HG03520 (cell line): ENCODE measurements at regions not wholly inside any gene's neighbourhood (a gene's known extent, or its start where the extent isn't known, plus 50 kb on each side); places are given as distances from the start of the nearest gene placed in this dataset.

ENCODE experiments used
- ATAC-seq: cut with Tn5 transposase; IDR thresholded peaks from one replicate; pipeline ENCODE4 v1.9.1; 2021; ENCODE audit warnings: mild to moderate bottlenecking, moderate library complexity; ENCODE audit not compliant: unreplicated experiment

DNA sequence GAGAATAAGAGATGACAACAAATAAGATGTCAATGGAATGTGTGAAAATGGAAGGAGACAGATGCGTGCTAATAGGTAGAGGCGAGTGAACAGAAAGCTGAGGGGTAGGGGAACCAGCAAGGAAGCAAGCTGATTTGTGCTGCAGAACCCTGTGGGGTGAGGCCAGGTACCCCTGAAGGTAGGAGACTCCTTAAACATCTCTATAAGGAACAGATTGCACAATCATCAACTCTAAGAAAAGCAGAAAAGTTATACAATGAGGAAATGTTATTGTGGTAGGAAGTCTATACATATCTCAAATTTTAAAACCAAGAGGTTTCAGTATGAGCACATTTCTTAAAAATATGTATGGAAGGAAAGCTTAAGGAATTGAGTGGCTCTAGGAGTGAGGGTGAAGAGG is 315.0 kb upstream of the TPM1 start:
- no peak for ATAC-seq

GRCh38 chr15:62730825-62731224 is 311.7 kb upstream of the TPM1 start:
- no peak for ATAC-seq

- no peak for ATAC-seq
Measured at GRCh38 chr15:62732078-62732477, 310.5 kb upstream of the TPM1 start.

DNA sequence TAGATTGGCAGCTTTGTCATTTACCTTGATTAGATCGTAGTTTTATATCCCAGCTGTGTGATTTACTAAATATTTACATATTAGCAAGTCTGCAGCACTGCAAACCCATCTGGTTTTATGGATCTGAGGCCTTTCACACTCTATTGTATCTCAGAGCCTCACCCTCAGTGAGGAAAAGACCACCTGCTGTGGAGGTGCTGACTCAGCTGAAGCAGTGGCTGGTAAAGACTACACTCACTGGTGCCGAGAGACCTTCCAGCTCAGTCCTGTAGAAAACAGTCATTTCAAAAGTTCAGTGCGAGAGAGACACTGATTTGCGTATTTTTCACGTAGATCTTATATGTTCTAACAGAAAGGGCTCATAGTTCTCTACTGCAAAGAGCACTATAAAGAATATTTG is 307.8 kb upstream of the TPM1 start:
- ATAC-seq, result no peak

DNA sequence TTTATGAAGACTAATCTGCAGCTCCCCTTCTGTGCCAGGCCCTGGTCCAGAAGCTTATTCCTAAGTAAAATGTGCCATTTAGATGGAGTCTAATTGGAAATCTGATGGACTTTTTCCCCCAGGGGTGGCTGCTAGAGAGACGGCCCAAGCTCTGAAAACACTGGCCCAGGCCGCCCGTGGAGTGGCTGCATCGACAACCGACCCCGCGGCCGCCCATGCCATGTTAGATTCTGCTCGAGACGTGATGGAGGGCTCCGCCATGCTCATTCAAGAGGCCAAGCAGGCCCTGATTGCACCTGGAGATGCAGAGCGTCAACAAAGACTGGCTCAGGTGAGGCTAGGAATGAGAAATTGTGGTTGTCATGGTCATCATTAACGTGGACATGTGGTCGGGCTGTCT is 305.8 kb upstream of the TPM1 start:
- ATAC-seq, result no peak

DNA sequence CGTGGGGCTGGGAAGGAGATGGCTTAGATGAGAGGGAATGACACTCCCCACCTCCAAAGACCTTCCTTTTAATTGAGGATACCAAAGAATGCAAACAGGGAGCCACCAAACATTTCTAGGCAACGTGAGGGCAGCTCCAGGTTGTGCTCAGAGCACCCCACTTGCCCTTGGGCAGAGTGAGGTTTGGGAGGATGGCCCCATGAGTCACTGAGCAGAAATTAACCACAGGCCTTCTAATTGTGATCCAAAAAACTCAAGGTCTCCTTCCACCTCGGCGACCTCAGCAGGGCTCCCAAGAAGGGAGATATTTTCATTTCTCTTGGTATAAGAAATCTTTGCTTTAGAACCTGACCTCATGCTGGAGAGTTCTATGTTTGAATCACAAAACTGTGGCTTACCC is 305.0 kb upstream of the TPM1 start:
- no peak for ATAC-seq

GRCh38 chr15:62739082-62739481 is 303.5 kb upstream of the TPM1 start:
- ATAC-seq, result no peak

GRCh38 chr15:62739507-62739906 is 303.0 kb upstream of the TPM1 start:
- no peak for ATAC-seq

DNA sequence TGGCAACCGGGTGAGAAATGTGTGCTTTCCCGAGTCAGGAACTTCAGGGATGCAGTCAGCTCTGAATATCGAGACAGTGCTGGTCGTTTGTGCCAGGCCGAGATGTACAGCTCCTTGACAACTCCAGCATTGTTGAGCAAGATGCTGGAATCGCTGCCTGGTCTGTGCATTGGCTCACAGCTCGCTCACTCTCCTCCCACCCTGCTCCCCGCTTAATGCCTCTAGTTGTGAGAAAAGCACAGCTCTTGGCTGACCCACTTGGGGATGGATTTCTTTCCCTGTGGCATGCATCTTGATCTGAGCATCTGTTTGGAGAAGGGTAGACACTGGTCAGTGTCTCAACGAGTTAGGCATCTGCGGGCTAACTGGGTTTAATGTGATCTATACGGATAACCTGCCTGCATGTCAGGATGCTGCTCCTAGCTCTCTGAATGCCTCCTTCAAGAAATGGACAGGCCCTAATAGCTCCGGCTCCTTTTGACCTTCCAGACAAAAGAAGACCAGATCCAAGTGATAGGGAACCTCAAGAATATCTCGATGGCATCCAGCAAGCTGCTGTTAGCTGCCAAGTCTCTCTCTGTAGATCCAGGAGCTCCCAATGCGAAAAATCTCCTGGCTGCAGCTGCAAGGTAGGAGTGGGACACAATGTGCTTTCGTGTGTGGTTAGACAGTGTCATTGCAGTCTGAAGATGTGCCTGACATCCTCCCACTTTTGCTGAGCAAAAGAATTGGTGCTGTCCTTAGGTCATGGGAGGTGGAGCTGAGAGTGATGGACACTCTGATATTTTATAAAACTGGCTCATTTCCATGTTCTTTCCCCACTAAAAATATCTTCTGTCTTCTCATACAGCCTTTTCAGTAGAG is 302.2 kb upstream of the TPM1 start:
- no peak for ATAC-seq

- no peak for ATAC-seq
Measured at GRCh38 chr15:62741106-62741505, 301.4 kb upstream of the TPM1 start.

DNA sequence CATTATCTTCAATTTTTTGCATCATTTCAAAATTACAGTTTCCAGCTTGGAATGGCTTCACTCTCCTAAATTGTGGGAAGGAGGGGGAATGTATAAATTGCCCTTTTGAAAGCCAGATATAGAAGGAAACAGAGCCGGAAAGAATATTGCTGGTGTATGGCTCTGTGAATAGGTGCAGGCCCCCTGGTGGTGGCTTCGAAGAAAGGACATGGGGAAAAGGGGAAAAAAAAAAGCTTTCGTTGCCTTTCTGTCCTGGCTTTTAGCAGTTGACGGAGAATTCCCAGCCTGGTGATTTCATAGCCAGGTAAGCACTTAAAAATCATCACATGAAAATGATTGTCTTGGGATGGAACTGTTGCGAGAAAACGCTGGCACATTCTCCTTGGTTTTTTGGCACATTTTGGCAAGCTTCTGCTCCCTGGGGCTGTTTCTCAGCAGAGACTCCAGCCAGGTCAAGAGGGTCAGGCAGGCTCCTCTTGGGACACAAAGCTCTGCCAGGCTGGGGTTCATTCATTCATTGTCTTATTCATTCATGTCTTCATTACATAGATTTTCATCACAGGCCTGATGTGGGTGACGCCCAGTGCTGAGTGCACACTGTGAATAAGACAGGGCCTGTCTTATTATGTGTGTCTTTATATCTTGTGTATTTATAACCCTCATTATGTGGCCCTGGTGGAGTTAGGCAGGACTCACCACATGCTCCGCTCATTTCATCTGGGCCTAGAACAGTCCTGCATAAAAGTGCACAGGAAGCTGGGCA is 300.0 kb upstream of the TPM1 start:
- ATAC-seq, result no peak

- ATAC-seq, result no peak
Measured at GRCh38 chr15:62745621-62746225, 296.8 kb upstream of the TPM1 start.

GRCh38 chr15:62748196-62748595 is 294.4 kb upstream of the TPM1 start:
- no peak for ATAC-seq

- no peak for ATAC-seq
Measured at GRCh38 chr15:62749036-62749815, 293.3 kb upstream of the TPM1 start.

DNA sequence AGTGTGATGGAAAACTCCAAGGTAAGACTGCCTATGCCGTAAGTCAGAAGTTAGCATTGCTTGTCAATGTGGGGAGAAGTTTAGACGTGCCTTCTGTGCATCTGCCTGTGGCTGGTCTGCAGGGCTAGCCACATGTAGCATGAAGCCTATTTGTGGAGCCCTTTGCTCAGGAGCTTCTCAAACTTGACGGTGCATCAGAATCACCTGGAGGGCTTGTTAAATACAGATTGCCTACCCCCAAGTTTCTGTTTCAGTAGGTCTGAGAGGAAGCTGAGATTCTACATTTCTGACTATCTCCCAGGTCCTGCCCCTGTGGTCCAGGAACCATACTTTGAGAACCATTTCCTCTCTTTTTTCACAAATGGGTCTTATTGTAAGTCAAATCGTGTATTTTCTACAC is 292.1 kb upstream of the TPM1 start:
- ATAC-seq, result no peak

DNA sequence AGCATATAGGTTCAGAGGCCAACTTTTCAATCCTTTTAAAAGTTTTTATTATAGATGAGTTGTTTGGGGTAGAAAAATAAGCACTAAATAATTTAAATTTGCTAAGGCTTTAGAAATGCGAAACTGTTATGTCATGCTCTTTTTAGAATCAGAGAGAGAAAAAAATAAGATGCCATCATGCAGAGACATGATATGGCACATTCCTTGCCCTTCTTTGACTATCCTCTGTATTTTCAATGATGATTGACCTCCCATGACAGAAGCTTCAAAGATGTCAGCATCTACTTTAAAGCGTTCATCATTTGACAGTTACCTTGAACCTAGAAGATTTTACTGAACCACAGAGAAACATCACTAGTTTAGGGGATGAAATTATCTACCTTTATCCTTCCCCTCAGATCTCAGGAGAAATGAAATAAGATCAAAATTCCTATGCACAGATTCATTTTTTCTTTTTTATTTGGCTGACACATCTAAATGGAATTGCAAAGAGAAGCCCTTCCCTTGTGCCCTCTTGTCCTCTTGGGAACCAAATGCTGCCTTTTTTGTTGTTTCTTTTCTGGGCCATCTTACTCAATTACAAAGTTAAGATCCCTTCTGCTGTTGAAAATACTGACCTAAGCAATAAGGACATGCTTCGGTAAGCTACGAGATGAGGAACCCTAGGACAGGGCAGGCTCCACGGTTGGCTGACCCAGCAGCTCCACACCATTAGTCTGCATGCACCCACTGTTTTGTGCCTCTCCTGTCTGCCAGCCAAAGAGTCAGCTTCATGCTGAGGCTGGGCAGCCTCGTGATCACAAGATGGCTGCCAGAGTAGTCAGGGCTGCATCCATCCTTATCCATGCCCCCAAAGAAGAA is 289.7 kb upstream of the TPM1 start:
- ATAC-seq, result no peak

GRCh38 chr15:62753518-62754221 is 288.9 kb upstream of the TPM1 start:
- ATAC-seq, result no peak

- ATAC-seq, result no peak
Measured at GRCh38 chr15:62756326-62756994, 286.1 kb upstream of the TPM1 start.

- no peak for ATAC-seq
Measured at GRCh38 chr15:62756995-62757360, 285.6 kb upstream of the TPM1 start.
